Inferior parietal cortex (tissue), 1 donor: ENCODE measurements at regions not wholly inside any gene's neighbourhood (a gene's known extent, or its start where the extent isn't known, plus 50 kb on each side); places are given as distances from the start of the nearest gene placed in this dataset.

ENCODE experiments used
- DNase-seq: peaks from one replicate; pipeline ENCODE4 v3.0.0-alpha.2; 2016; ENCODE audit errors: extremely low spot score

DNA sequence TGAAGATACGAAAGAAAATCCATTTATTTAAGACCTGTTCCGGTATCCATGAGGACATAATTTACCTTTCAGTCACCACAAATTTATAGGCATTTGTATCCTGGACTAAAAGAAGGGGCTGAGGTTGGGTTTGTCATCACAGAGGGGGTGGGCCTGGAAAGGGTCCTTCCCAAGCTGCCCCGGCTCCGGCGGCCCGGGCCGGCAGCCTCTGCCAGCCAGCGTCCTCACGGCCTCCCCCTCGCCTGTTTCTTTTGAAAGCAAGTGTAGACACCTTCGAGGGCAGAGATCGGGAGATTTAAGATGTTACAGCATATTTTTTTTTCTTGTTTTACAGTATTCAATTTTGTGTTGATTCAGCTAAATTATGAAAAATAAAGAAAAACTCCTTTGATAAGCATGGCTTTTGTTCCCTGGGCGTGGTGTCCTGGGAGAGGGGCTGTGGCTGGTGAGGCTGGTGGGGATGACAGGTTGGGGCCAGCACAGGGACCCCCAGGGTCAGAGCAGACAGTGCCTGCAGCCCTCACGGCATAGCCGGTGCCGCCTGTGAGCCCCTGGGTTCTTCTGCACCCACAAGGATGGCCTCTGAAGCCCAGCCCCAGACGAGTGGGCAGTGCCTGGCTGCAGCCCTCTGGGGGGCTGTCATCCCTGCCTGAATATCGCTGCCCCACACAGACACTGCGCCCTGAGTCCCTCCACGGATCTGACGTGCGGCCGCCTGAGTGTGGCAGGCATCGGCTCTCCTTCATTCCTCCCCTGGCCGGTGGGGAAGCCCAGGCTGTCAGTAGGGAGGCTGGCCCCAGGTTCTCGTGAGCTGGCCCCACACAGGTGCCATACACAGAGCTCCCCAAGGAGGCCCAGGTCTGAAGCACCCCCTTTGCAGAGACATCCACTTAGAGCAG lies 1075.9 kb downstream of the BRD1 start:
- no peak for DNase-seq

DNA sequence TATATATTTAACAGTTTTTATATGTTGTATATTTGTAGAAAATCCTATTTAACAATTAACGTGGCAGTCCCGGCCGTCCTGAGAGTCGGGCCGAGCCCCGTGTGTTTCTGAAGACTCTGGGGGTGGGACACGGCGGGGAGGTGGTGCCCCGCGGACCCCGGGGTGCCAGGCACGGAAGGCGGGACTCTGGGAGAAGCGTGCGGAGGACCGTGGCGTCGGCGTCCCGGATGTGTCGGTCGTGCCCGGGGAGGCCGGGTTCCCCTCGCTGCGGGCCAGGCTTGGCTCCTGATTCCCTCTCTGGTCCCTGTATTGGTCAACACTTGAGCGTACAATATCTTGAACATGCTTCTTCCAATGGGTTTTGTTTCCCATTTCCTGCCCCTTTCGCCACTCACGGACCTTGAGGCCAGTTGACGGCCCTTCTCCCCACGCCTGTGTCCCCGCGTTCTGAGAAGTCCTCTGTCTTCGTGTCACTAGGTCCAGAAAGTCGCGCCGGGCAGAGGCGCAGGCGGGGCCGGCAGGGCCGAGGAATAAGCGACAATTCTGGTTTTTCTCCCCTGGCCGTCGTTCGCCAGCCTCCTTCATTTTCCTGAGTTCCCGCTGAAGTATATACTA lies 1076.7 kb downstream of the BRD1 start:
- no peak for DNase-seq

DNA sequence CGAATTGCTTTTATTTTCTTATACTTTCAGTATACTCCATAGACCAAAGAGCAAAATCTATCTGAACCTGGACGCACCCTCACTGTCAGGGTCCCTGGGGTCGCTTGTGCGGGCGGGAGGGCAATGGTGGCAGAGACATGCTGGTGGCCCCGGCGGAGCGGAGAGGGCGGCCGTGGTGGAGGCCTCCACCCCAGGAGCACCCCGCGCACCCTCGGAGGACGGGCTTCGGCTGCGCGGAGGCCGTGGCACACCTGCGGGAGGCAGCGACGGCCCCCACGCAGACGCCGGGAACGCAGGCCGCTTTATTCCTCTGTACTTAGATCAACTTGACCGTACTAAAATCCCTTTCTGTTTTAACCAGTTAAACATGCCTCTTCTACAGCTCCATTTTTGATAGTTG lies 1077.4 kb downstream of the BRD1 start:
- no peak for DNase-seq

DNA sequence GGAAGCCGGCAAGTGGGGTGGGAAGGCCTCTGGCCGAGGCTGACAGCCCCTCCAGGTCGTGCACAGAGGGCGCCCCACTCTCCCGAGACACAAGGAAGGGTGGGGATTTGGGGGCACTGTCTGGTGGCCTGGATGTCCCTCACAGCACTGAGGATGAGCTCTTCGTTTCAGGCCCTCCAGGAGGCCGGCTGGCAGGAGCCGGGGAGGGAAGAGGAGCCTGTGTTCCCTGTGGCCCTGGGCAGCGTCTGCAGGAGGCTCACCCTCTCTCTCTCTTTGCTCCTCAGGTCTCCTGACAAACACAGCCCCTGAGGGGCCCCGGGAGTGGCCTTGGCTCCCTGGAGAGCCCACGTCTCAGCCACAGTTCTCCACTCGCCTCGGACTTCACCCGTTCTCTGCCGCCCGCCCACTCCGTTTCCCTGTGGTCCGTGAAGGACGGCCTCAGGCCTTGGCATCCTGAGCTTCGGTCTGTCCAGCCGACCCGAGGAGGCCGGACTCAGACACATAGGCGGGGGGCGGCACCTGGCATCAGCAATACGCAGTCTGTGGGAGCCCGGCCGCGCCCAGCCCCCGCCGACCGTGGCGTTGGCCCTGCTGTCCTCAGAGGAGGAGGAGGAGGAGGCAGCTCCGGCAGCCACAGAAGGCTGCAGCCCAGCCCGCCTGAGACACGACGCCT lies 1078.0 kb downstream of the BRD1 start:
- DNase-seq, result no peak

DNA sequence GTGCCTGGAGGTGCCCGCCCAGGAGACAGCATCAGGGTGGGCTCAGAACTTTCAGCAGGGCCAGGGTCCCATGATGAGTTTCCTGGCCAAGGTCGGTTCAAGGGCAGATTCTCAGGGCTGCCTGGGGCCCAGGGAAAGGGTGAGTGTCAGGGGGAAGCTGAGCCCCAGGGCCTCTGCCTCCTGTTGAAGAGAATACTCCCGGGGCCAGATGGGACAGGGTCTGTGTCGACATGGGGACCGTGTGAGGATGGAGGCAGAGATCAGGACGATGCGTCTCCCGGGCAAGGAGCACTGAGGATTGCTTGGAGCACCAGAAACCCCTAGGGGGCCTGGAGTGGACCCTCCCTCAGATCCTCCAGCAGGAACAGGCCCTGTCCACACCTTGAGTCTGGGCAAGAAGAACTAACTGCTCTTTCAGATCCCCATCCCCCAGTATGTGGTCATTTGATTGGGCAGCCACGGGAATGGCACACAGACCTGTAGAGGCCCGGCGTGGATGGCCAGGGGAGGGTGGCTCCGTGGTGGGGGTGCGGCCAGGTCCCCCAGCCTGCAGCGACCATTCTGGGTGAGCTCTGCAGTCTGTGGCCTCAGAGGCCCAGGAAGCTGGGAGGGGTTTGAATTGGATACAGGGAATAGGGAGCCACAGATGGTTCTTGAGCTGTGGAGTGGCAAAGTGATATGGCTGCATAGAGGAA lies 1078.7 kb downstream of the BRD1 start:
- DNase-seq, result no peak

DNA sequence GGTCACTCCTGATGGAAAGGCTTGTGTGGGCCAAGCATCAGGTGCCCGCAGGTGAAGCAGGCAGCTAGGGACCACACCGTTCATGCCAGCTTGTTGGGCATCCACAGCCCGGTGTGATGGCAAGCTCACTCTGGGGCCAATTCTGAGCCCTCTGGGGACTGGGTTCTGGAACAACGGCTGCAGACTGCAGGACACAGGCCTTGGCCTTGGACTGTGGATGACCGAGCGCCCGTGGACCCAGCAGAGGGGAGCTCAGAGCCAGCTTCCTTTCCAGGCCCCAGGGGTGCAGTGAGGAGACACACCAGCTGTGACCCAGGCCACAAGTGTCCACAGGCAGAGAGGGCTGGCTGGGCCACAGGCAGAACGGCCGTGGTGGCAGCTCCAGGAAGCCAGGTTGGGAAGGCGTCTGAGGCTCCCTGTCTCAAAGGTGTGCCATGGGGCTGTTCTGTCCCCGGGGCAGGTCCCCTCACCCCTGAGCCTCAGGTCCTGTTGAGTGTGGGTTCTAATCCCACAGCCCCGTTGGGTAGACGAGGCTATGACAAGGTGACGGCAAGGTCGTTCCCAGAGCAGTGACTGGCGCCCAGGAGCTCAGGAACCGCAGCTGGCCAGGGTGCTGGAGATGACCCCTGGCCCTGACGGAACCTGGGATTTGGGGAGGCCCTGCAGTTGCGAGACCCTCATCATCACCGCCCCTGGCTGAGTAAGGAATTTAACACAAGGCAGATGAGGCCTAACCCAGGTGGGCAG lies 1079.4 kb downstream of the BRD1 start:
- DNase-seq, result no peak

DNA sequence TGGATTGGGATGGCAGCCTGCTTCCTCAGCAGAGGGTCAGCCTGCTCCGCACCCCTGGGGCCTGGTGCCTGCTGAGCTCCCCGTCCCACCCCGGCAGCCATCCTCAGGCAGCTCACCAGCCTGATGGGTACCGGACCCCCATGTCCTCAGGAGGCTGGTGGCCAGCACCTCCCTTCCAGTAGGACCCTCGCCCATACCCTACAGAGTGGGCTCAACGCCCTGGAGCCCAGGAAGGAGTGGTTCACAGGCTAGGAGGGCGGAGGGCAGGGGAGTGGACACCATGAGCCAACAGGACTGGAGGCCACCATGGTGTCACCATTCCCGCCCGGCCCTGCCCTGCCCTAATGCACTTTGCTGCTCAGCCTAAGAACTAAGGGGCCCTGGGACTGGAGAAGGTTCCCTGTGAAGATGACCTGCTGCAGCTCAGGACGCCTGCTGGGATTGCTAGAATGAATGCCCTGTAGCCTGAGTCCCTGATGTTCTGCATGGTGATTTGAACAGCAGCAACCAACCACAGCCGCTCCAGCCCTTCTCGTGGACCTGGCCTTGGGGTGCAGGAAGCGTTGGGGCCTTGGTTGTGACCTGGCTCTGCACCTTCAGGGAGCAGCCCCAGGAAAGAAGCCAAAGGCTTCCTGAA lies 1080.8 kb downstream of the BRD1 start:
- DNase-seq, result no peak

DNA sequence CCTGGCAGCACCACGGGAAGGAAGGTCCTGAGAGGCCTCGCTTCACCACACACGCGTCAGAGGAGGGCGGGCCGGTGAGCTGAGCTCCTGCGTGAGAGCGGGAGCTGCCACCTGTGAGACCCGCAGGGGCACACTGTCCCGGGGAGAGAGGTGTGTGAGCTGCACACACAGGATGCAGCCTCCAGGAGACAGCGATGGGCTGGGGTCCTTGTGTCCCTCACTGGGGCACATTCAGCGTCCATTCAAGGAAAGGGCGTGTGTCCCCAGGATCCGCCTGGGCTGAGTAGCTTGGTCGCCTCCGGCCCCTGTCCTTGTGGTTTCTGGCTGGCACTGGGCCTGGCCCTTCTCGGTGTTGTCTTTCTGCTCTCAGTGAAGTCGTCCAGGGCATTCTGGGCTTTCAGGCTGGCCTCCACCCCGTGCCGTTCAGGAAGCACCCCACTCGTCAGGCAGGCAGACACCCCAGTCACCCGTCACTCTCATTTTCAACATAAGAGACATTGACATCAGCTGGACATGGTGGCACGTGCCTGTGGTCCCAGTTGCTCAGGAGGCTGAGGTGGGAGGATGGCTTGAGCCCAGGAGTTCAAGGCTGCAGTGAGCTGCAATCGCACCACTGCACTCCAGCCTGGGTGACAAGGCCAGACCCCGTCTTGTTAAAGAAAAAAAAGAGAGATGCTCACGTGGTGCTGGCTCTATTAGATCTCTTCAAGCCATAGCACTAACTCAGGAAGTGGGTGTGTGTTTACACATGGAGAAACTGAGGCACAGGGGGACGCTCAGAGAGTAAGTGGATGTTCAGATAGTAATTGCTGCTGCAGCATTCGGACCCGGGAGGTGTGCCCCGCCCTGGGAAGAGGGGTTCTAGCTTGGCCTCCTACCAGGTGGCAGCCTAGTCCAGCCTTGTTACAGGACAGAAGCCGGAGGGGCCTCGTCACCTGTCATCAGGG lies 1081.6 kb downstream of the BRD1 start:
- no peak for DNase-seq

DNA sequence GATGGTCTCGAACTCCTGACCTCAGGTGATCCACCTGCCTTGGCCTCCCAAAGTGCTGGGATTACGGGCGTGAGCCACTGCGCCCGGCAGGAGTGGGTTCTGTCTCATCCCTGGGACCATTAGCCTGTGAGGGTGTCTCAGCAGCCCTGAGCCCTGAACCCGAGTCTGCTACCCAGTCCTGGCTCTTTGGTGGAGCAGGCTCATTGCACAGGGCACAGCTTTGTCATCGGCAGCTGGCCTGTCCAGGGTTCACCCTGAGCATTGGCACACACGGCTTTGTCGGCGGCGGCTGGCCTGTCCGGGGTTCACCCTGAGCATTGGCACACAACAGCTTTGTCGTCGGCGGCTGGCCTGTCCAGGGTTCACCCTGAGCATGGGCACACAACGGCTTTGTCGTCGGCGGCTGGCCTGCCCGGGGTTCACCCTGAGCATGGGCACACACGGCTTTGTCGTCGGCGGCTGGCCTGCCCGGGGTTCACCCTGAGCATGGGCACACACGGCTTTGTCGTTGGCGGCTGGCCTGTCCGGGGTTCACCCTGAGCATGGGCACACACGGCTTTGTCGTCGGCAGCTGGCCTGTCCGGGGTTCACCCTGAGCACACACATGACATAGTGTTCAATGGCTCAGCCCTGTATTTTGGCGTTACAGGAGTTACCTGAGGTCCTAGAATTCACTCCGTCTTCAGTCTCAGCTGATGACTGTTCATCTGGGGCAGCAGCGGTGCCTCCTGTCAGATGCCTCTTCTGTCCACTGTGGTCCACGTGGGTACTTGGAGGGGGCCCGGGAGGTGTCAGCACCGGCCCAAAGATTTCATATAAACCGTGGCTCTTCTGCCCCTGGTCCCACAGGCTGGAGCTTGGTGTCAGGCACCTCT lies 1082.5 kb downstream of the BRD1 start:
- no peak for DNase-seq

DNA sequence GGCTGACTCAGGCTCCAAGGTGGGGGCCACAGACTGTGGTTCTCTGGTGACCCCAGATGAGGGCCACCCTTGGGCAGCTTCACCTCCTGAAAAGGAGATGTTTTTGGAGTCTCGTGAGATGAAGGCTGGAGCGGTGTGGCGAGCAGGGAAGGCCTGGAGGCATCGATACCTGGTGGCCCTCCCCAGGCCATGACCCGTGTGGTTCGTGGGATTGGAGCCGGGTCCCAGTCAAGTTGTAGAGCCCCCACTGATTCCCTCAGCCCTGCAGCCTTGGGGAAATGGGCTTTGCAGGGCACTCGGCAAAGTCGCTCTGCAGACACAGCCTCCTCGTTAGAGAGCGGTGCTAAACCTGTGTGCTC lies 1083.4 kb downstream of the BRD1 start:
- DNase-seq, result no peak

DNA sequence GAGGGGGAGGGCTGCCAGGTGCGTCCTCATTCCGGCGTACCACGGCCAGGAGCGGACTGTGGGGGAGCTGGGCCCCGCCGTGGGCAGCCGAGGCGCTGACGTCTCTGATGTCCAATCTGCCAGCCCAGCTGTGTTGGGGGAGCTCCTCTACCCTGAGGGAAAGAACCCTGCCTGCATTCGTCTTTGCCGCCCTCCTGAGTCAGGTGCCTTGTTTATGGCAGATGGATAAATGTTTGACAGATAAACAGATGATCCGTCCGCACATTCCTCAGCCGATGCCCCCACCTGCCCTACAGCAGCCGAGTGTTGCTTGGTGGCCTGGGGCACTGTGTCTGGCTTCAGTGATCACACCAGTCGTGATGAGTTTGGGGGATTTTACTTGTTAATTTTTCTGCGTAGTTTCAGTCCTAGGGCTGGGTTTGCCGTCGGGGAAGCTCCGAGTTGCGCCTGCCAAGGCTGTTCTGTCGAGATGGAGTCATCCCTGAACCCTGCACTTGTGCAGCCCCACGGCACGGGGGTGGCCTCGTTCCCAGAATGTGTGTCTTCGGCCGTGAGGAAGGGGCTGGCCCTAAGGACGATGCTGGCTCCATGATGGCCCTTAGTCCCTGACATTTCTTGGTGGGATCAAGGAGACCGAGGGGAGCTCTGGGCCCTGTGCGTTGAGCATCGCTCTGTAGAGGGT lies 1083.9 kb downstream of the BRD1 start:
- DNase-seq, result no peak

DNA sequence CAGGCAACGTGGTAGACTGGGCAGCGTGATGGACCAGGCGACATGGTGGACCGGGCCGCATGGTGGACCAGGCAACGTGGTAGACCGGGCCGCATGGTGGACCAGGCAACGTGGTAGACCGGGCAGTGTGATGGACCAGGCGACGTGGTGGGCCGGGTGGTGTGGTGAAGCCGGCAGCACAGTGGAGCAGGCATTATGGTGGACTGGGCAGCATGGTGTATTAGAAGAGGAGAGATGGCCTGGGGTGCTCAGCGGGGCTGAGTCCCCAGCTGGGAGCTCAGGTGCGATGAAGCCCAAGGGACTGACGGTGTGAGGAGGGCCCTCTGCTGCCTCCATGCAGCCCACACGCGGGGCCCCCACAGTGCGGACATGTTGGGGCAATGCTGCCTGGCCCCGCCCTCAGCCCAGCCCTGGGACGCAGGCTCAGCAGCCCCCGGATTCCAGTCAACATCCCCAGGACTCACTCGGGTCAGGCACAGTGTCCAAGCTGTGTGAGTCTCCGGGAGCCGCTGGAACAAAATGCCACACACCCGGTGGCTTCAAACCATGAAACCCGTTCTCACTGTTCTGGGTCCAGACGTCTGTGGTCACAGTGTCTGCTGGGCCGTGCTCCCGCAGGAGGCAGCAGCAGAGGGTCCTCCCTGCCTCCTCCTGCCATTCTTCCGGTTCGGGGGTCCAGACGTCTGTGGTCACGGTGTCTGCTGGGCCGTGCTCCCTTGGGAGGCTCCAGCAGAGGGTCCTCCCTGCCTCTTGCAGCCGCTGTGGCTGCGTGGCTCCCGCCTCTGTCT lies 1084.9 kb downstream of the BRD1 start:
- DNase-seq, result no peak

DNA sequence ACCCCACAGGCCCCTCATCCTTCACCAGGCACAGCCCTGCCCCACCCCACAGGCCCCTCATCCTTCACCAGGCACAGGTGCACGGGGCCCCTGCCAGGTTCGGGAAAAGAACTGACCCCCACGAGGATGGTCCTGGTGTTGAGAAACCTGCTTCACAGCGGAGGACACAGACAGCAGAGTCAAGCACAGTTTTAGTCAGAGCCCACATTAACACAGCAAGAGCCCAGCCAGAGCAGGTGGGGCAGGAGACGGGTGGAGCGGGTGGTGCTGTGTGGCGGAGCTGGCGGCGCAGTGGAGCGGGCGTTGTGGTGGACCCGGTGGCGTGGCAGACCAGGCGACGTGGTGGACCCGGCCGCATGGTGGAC lies 1085.5 kb downstream of the BRD1 start:
- DNase-seq, result no peak

DNA sequence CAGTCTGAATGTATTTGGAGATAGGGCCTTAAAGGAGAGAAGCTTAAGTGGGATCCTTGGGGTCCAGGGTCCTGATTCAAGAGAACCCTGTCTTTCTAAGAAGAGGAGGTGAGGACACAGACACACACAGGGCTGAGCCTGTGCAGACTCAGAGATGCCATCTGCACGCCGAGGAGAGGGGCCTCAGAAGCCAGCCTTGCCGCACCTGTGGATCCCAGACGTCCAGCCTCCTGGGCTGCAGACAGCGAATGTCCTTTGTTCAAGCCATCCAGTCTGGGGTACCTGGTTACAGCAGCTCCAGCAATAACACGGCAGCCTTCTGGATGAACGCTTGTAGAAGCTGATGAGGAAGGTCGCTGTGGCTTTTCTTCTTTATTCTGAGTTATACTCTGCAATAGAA lies 1086.1 kb downstream of the BRD1 start:
- no peak for DNase-seq

DNA sequence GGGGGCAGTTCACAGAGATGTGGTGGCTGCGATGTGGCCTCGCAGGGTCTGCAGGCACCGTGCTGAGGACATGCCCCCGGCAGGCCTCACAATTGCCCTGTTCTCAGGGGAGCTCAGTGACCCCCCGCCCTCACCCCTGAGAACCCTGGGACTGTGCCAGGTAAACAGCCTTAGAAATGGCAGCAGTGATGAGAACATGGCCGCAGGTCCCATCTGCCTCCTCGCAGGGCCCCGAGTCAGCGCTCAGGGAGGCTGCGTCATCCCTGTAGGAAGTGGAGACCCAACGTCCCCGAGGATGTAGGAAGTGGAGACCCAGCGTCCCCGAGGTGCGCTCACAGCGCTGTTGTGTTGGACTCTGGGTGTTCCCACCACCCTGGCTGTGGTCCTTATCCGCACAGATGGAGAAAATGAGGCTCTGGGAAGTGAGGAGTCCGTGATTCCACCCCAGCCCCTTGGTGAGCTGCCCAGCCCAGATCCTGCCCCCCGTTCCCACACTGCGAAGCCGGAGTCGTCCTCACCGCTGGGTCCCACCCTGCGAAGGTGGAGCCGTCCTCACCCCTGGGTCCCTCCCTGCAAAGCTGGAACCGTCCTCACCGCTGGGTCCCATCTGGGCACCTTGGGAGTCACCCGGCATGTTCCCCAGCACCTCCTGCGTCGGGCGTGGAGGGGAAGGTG lies 1086.8 kb downstream of the BRD1 start:
- DNase-seq, result no peak

DNA sequence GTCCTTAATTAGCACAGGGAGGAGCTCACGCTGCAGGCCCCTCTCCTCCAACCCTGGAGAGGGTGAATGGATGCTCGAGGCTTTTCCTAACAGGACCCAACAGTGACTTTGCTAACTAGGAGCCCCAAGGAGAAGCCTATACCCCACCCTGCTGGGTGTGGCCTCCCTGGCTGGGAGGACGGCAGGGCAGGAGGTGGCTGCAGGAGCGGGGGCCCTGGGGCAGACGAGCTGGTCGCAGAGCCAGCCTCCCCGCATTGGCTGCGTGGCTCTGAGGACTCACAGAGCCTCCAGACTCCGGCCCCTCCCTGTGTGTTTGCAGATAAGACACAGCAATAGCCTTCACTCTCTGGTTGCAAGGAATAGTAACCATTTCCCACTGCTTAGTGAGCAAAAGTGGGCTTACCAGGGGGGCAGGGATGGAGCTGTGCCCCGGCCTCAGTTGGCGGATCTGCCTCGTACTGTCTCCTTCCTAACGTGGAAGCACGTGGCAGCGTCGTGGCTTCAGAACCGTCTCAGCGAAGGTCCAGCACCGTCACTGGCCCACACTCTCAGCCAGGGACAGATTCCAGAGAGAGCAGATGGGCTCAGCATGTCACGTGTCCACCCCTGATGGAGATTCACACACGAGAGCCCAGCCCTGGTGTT lies 1087.5 kb downstream of the BRD1 start:
- no peak for DNase-seq
